ENCODE measurements at regions not wholly inside any gene's neighbourhood (a gene's known extent, or its start where the extent isn't known, plus 50 kb on each side); places are given as distances from the start of the nearest gene placed in this dataset.
A peak's percentile ranks its signal among the peaks of the same experiment; 100 is the strongest.
"Not testable (repeated sequence)": the region's sequence is repeated elsewhere in the genome, so short reads cannot be mapped to it uniquely, and the experiment has no call there.

DNA sequence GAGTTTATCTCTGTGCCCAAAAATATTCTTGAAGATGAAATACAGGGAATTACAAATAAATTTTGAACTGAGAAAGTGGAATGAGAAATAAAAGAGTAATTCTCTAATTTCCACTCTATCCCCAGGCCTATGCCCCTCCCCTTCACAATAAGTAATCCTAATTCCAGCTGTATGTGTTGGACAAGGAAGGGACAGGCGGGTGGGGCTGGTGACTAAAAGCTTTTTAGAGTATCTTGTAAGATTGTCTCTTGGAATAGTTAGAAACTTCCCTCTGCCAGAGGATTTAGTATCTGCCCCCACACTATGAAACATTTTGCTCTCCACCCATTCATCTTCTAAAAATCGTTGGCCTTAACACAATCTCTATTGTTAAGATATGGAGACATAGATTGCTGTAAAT is 199.2 kb downstream of the MBL2 start:
- TF ChIP-seq, protein P1, sequence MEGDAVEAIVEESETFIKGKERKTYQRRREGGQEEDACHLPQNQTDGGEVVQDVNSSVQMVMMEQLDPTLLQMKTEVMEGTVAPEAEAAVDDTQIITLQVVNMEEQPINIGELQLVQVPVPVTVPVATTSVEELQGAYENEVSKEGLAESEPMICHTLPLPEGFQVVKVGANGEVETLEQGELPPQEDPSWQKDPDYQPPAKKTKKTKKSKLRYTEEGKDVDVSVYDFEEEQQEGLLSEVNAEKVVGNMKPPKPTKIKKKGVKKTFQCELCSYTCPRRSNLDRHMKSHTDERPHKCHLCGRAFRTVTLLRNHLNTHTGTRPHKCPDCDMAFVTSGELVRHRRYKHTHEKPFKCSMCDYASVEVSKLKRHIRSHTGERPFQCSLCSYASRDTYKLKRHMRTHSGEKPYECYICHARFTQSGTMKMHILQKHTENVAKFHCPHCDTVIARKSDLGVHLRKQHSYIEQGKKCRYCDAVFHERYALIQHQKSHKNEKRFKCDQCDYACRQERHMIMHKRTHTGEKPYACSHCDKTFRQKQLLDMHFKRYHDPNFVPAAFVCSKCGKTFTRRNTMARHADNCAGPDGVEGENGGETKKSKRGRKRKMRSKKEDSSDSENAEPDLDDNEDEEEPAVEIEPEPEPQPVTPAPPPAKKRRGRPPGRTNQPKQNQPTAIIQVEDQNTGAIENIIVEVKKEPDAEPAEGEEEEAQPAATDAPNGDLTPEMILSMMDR (IDR thresholded peaks at IDR 0.05; ENCODE audit: low read depth, low read length) = no peak
- no peak overlapping the region for H3K4me3 ChIP-seq (ENCODE audit: low read depth, low read length)
- no peak for DNase-seq (ENCODE audit: low read depth, low spot score)
- in situ Hi-C loops (cut with HindIII; ENCODE audit: low sequenced_read_pairs) = no loop called here

DNA sequence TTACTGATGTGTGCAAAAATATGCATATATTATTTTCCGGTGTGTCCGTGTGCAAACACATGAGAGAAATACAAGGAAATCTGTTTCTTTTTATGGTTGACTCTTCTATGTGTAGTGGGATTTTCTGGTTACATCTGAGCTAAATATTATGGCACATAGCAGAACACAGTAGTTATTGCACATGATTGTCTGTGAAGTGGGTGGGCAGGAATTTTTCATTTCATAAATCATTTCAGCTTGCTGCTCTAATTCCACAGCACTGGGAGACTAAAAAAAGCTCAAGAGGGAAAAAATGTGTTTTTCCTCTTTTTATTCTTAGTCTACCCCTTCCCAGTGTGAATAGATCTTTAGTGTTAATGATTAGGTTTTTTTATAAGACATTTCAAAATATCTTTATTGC is 197.9 kb downstream of the MBL2 start:
- H3K4me3 ChIP-seq (ENCODE audit: low read depth, low read length) = no peak overlapping the region
- TF ChIP-seq, protein P1 (IDR thresholded peaks at IDR 0.05; ENCODE audit: low read depth, low read length) = no peak
- in situ Hi-C loops (cut with HindIII; ENCODE audit: low sequenced_read_pairs) = no loop called here
- DNase-seq (ENCODE audit: low read depth, low spot score) = no peak

DNA sequence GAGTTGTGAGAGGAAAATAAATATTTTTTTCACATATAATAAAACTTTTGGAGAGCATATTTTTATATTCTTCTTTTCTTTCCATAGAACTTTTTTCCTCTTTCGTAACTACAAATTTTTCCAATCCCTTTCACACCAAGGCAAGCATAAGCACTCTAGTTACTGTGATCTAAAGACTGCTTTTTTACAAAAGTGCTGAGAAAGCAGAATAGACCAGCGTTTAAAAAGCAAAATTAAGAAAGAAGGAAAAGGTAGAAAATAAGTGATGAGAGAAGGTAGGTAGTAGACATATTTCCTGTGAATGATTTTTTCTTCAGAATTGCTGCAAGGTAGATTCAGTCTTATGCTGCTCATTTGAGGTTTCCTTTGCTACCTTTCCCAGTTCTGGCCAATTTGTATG is 195.5 kb downstream of the MBL2 start:
- no peak for DNase-seq (ENCODE audit: low read depth, low spot score)
- in situ Hi-C loops (cut with HindIII; ENCODE audit: low sequenced_read_pairs) = no loop called here
- no peak overlapping the region for H3K4me3 ChIP-seq (ENCODE audit: low read depth, low read length)
- TF ChIP-seq, protein P1 (IDR thresholded peaks at IDR 0.05; ENCODE audit: low read depth, low read length) = no peak

DNA sequence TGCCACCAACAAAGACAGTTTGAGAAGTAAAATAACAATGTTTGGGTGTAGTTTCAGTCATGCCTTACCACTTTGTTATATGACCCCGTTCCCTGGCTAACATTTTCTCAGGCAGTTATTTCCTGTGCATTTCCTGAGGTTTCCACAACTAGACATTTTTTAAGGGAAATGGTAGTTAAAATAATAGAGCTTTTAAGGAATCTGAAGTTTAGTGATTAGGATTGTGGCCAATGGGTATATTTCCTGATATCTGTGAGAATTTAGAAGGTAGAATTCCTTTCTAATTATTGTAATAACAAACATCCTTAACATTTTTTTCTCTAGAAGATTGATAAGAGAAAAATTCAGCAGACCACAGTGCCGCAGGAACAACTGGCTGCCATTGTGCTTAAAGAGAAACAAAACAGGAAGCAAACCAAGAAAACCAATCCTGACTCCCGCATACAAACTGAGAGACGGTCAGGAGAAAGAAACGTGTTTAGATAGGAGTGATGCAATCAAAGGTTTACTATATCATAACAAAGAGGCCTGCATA is 193.6 kb downstream of the MBL2 start:
- TF ChIP-seq, protein P1 (IDR thresholded peaks at IDR 0.05; ENCODE audit: low read depth, low read length) = no peak
- no peak overlapping the region for H3K4me3 ChIP-seq (ENCODE audit: low read depth, low read length)
- in situ Hi-C loops (cut with HindIII; ENCODE audit: low sequenced_read_pairs) = no loop called here
- peak; percentile 45 for DNase-seq (ENCODE audit: low read depth, low spot score)

DNA sequence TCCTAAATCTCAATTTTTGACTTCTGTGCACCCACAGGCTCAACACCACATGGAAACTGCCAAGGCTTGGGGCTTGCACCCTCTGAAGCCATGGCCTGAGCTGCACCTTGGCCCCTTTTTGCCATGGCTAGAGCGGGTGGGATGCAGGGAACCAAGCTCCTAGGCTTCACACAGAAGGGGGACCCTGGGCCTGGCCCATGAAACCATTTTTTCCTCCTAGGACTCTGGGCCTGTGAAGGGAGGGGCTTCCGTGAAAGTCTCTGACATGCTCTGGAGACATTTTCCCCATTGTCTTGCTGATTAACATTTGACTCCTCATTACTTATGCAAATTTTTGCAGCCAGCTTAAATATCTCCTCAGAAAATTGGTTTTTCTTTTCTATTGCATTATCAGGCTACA is 190.9 kb downstream of the MBL2 start:
- in situ Hi-C loops (cut with HindIII; ENCODE audit: low sequenced_read_pairs); H3K4me3 ChIP-seq (ENCODE audit: low read depth, low read length); DNase-seq (ENCODE audit: low read depth, low spot score): not testable (repeated sequence)

DNA sequence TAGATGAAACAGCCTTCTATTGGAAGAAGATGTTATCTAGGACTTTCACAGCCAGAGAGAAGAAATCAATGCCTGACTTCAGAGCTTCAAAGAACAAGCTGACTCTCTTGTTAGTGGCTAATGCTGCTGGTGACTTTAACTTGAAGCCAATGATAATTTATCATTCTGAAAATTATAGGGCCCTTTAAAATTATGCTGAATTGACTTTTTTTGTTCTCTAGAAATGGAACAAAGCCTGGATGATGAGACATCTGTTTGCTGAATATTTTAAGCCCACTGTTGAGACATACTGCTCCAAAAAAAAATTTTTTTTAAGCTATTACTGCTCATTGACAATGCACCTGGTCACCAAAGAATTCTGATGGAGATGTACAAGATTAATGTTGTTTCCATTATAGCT is 189.2 kb downstream of the MBL2 start:
- in situ Hi-C loops (cut with HindIII; ENCODE audit: low sequenced_read_pairs) = no loop called here
- no peak for DNase-seq (ENCODE audit: low read depth, low spot score)
- H3K4me3 ChIP-seq (ENCODE audit: low read depth, low read length) = no peak overlapping the region
- TF ChIP-seq, protein P1 (IDR thresholded peaks at IDR 0.05; ENCODE audit: low read depth, low read length) = no peak

DNA sequence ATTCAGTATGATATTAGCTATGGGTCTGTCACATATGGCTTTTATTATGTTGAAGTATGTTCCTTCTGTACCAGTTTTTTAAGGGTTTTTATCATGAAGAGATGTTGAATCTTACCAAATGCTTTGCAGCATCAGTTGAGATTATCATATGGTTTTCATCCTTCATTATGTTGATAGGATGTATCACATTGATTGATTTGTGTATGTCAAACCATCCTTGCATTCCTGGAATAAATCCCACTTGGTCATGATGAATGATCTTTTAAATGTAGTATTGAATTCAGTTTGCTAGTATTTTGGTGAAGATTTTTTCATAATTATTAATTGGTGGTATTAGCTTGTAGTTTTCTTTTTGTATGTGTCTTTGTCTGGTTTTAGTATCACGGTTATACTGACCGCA is 185.9 kb downstream of the MBL2 start:
- no peak overlapping the region for H3K4me3 ChIP-seq (ENCODE audit: low read depth, low read length)
- no peak for DNase-seq (ENCODE audit: low read depth, low spot score)
- in situ Hi-C loops (cut with HindIII; ENCODE audit: low sequenced_read_pairs) = no loop called here
- TF ChIP-seq, protein P1 (IDR thresholded peaks at IDR 0.05; ENCODE audit: low read depth, low read length) = no peak
